Endothelial cell of umbilical vein (primary cell): ENCODE measurements at regions not wholly inside any gene's neighbourhood (a gene's known extent, or its start where the extent isn't known, plus 50 kb on each side); places are given as distances from the start of the nearest gene placed in this dataset.

ENCODE experiments used
- BruUV-seq: library from RNA; stranded (reverse); fragments of 400-500 nt; replicated peaks from 2 replicates; lab custom pipeline; 2021; lab: Mats Ljungman, UMichigan
- CTCF ChIA-PET: fragments of 300-600, 350-600 bp; sonication (Branson Sonifier 250); formaldehyde crosslinking; loops from one replicate; lab custom pipeline; 2021; ENCODE audit warnings: antibody characterized with exemption, inconsistent platforms; lab: Charles Lee
- POLR2A ChIA-PET: fragments of 300-600, 350-600 bp; sonication (Branson Sonifier 250); formaldehyde crosslinking; loops from one replicate; lab custom pipeline; 2021; ENCODE audit warnings: antibody characterized with exemption, inconsistent platforms; lab: Charles Lee
- DNase-seq: peaks from one replicate; pipeline ENCODE4 v3.0.0-alpha.2; 2011; ENCODE audit warnings: low read depth, low spot score
- FAIRE-seq: peaks from 2 replicates; lab custom pipeline; 2011; peaks lifted over from hg19 to GRCh38; lab: Jason Lieb, UNC
- H2AFZ ChIP-seq: 2 replicates; pipeline ENCODE4 v1.6.0; 2012; ENCODE audit warnings: low read depth, low read length, control low read depth, inconsistent platforms
- H3K27ac ChIP-seq: 2 replicates; pipeline ENCODE4 v1.5.1; 2011; ENCODE audit warnings: low read depth, mild to moderate bottlenecking, control low read depth, low read length, moderate library complexity; ENCODE audit not compliant: insufficient read depth
- H3K27me3 ChIP-seq, 2 experiments: 2 replicates each; pipeline versions ENCODE4 v1.6.0 to v1.6.1; 2011; ENCODE audit warnings: low read length in 2 of 2, mixed read lengths in 1 of 2; ENCODE audit not compliant: control insufficient read depth in 2 of 2, insufficient read depth in 2 of 2
- H3K36me3 ChIP-seq, 2 experiments: 2 replicates in 1 of 2; 3 replicates in 1 of 2; pipeline ENCODE4 v1.5.1; 2011; ENCODE audit warnings: low read length in 2 of 2, mild to moderate bottlenecking in 1 of 2, moderate library complexity in 1 of 2; ENCODE audit not compliant: control insufficient read depth in 2 of 2, insufficient read depth in 2 of 2; ENCODE audit errors: extremely low read depth in 1 of 2
- H3K4me1 ChIP-seq: 3 replicates; pipeline ENCODE4 v1.5.1; 2011; ENCODE audit warnings: mild to moderate bottlenecking, low read length; ENCODE audit not compliant: control insufficient read depth, insufficient read depth; ENCODE audit errors: extremely low read depth
- H3K4me2 ChIP-seq: 2 replicates; pipeline ENCODE4 v1.6.1; 2011; ENCODE audit warnings: low read length, control low read depth, mixed read lengths; ENCODE audit not compliant: insufficient read depth
- H3K4me3 ChIP-seq, 3 experiments: fragments of 200-600 bp in 1 of 3; sonication (generic), shearing (Covaris generic) in 1 of 3; replicated peaks in 1 of 3; 2 replicates each; pipeline ENCODE4 v1.5.1; 2011 to 2016; ENCODE audit warnings: control low read depth in 3 of 3, low read length in 3 of 3, mild to moderate bottlenecking in 2 of 3, inconsistent platforms in 1 of 3, low read depth in 1 of 3, moderate library complexity in 1 of 3; ENCODE audit not compliant: insufficient read depth in 1 of 3
- H3K79me2 ChIP-seq: 2 replicates; pipeline ENCODE4 v1.6.0; 2012; ENCODE audit warnings: low read length, inconsistent platforms; ENCODE audit not compliant: control insufficient read depth, insufficient read depth
- H3K9ac ChIP-seq: replicated peaks from 2 replicates; pipeline ENCODE3; 2011; ENCODE audit warnings: low read length, control low read depth; ENCODE audit not compliant: insufficient read depth; ENCODE audit errors: extremely low read depth
- H3K9me1 ChIP-seq: replicated peaks from 3 replicates; pipeline ENCODE4 v1.6.0; 2011; ENCODE audit warnings: mild to moderate bottlenecking, low read length; ENCODE audit not compliant: control insufficient read depth, insufficient read depth; ENCODE audit errors: extremely low read depth
- H3K9me3 ChIP-seq: replicated peaks from 2 replicates; pipeline ENCODE4 v1.5.1; 2012; ENCODE audit warnings: low read length, inconsistent platforms; ENCODE audit not compliant: control insufficient read depth, insufficient read depth
- H4K20me1 ChIP-seq: replicated peaks from 2 replicates; pipeline ENCODE3; 2011; ENCODE audit warnings: mild to moderate bottlenecking, low read length; ENCODE audit not compliant: control insufficient read depth, insufficient read depth; ENCODE audit errors: extremely low read depth
- CTCF ChIP-seq, 2 donors: IDR thresholded peaks; 1 replicate in 1 of 2; 2 replicates in 1 of 2; pipeline ENCODE4 v1.5.1; 2011; ENCODE audit warnings: low read length in 2 of 2, mild to moderate bottlenecking in 2 of 2, moderate library complexity in 2 of 2, control low read depth in 1 of 2, inconsistent platforms in 1 of 2, low read depth in 1 of 2; ENCODE audit not compliant: insufficient read depth in 1 of 2; ENCODE audit errors: extremely low read depth in 1 of 2
- EZH2 ChIP-seq: IDR thresholded peaks from 2 replicates; pipeline ENCODE4 v1.6.1; 2012; ENCODE audit warnings: borderline replicate concordance, low read depth, mild to moderate bottlenecking, moderate library complexity, low read length, inconsistent platforms; ENCODE audit not compliant: severe bottlenecking
- FOS ChIP-seq: IDR thresholded peaks from 2 replicates; pipeline ENCODE4 v1.6.1; 2011; ENCODE audit warnings: mild to moderate bottlenecking, low read length, moderate library complexity, borderline replicate concordance; ENCODE audit not compliant: insufficient read depth
- GATA2 ChIP-seq: IDR thresholded peaks from 2 replicates; pipeline ENCODE4 v1.7.0; 2011; ENCODE audit warnings: low read depth, mild to moderate bottlenecking, moderate library complexity, mixed read lengths, low read length; ENCODE audit not compliant: insufficient read length, insufficient read depth
- JUN ChIP-seq: IDR thresholded peaks from 2 replicates; pipeline ENCODE4 v1.6.1; 2011; ENCODE audit warnings: borderline replicate concordance, low read depth; ENCODE audit not compliant: insufficient read length, insufficient read depth
- MYC ChIP-seq: IDR thresholded peaks from one replicate; pipeline ENCODE4 v1.6.1; 2011; ENCODE audit warnings: mild to moderate bottlenecking, low read depth, low read length
- POLR2A ChIP-seq: IDR thresholded peaks from 2 replicates; pipeline ENCODE4 v1.6.1; 2012; ENCODE audit warnings: low read depth, mild to moderate bottlenecking, control low read depth, low read length
- POLR2AphosphoS5 ChIP-seq: IDR thresholded peaks from 2 replicates; pipeline ENCODE4 v1.6.1; 2012; ENCODE audit warnings: low read depth, mild to moderate bottlenecking, control low read depth, low read length, moderate library complexity; ENCODE audit not compliant: insufficient read depth
- dilution Hi-C: fragments of 300-500 bp; cut with MboI; formaldehyde crosslinking; loops from one replicate; pipeline ENCODE4 v1.15.0; 2019; ENCODE audit warnings: low sequenced_read_pairs; ENCODE audit not compliant: extremely low pct_ligation_motif_present
- intact Hi-C: fragments of 100-400 bp; cut with micrococcal nuclease; formaldehyde crosslinking; loops from one replicate; pipeline ENCODE4 v1.10.0; 2022
- TF ChIP-seq, protein P1 (sequence below): IDR thresholded peaks from 2 replicates; pipeline ENCODE4 v1.6.1; 2011; ENCODE audit not compliant: insufficient read depth, insufficient read length

DNA sequence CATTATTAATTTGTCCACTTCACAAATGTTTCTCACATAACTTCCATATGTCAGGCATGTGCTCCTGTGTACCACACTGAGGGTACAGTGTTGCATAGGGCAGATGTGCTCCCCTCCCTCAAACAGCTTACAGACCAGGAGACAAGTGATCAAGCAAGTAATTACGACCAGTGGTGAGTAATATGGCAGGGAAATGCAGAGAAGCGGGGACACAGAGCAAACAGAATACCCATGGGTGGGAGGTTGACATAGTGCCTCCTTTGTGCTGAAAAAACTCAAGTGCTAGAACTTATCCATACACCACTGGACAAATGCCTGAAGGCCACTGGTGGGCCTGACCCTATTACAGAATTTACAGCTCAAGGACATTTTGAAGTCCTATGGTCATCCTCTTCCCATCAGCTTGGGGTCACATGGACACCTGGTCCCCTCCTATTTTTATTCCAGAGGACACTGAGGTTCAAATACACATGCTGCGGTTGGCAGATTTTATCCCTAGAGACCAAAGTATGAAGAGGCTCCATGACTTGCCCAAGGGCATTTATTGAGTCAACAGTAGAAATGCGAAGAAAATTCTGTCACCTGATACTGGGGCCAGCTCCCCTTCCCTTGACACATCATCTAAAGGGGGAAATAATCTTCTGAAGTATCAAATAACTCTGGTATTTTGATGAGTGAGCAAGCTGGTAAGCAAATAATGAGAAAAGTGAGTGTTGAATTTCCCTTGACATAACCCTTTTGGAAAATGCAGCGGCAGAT is 116.6 kb downstream of the QRSL1 start:
- DNase-seq (no peak), FAIRE-seq (no peak)
- no peak overlapping the region for H3K4me3 ChIP-seq
- no TSS peak for BruUV-seq
- ChIA-PET POLR2A (no interaction called here), CTCF (no interaction called here)
- no peaks in the 10 kb centered on the region for H3K4me1 ChIP-seq
- no peaks in the 10 kb centered on the region for H3K9me3 ChIP-seq
- H3K27me3 ChIP-seq, result no peaks in the 10 kb centered on the region
- no peak overlapping the region for H3K9ac ChIP-seq
- intact Hi-C loops (no loop called here), dilution Hi-C loops (no loop called here)
- H3K9me1 ChIP-seq, result no peaks in the 10 kb centered on the region
- no peaks in the 10 kb centered on the region for H4K20me1 ChIP-seq
- H3K27ac ChIP-seq, result no peak overlapping the region
- no peak overlapping the region for H3K4me2 ChIP-seq
- TF ChIP-seq GATA2 (no peak), POLR2AphosphoS5 (no peak), JUN (no peak), POLR2A (no peak), EZH2 (no peak), FOS (no peak), CTCF (IDR thresholded peaks at IDR 0.05; ENCODE audit: extremely low read depth in 1 of 2, insufficient read depth in 1 of 2, low read depth in 1 of 2, low read length in 2 of 2) (no peak), MYC (no peak)
- TF ChIP-seq, protein P1, sequence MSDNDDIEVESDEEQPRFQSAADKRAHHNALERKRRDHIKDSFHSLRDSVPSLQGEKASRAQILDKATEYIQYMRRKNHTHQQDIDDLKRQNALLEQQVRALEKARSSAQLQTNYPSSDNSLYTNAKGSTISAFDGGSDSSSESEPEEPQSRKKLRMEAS, result no peak
- H3K79me2 ChIP-seq, result no peaks in the 10 kb centered on the region
- H3K36me3 ChIP-seq, result no peaks in the 10 kb centered on the region
- no peak overlapping the region for H2AFZ ChIP-seq
